ENCODE measurements at regions not wholly inside any gene's neighbourhood (a gene's known extent, or its start where the extent isn't known, plus 50 kb on each side); places are given as distances from the start of the nearest gene placed in this dataset.

DNA sequence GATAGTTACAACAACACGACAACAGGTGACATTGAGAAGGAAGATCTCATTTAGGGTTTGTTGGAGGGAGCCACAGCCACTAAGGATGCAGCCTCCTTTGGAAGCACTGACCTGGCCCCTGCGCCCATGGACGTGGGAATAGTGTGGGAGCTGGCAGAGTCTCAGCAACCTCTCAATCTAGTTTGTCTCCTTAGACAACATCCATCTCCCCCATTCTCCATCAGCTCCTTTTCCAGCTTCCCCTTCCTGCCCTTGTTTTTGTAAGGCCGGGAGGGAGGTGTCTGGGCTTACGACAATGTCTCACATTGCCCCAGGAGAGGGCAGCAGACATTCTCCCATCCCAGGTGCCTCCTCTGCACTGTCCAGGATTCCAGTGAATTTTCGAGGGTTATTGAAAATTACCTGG lies 170.2 kb upstream of the PZP start:
- TF ChIP-seq, protein P1, sequence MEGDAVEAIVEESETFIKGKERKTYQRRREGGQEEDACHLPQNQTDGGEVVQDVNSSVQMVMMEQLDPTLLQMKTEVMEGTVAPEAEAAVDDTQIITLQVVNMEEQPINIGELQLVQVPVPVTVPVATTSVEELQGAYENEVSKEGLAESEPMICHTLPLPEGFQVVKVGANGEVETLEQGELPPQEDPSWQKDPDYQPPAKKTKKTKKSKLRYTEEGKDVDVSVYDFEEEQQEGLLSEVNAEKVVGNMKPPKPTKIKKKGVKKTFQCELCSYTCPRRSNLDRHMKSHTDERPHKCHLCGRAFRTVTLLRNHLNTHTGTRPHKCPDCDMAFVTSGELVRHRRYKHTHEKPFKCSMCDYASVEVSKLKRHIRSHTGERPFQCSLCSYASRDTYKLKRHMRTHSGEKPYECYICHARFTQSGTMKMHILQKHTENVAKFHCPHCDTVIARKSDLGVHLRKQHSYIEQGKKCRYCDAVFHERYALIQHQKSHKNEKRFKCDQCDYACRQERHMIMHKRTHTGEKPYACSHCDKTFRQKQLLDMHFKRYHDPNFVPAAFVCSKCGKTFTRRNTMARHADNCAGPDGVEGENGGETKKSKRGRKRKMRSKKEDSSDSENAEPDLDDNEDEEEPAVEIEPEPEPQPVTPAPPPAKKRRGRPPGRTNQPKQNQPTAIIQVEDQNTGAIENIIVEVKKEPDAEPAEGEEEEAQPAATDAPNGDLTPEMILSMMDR (IDR thresholded peaks at IDR 0.05; ENCODE audit: low read depth, low read length), result peak; percentile 22
- H3K4me3 ChIP-seq (ENCODE audit: low read depth, low read length), result no peak overlapping the region
- ChIA-PET POLR2A (no interaction called here), CTCF (interaction anchor here (1.5 kb wide), 1 partner anchor 91 kb away, joined by 5 read pairs; no protein-coding TSS in a partner anchor)
- no peaks in the 10 kb centered on the region for H3K9me3 ChIP-seq (ENCODE audit: control insufficient read depth, insufficient read depth, low read length)
- peaks cover 8% of the 10 kb centered on the region for H3K27me3 ChIP-seq (ENCODE audit: control insufficient read depth, insufficient read depth, low read length)
- DNase-seq (ENCODE audit: low read depth, low spot score), result no peak
- no peak overlapping the region for H3K27ac ChIP-seq (ENCODE audit: low read depth, low read length)

DNA sequence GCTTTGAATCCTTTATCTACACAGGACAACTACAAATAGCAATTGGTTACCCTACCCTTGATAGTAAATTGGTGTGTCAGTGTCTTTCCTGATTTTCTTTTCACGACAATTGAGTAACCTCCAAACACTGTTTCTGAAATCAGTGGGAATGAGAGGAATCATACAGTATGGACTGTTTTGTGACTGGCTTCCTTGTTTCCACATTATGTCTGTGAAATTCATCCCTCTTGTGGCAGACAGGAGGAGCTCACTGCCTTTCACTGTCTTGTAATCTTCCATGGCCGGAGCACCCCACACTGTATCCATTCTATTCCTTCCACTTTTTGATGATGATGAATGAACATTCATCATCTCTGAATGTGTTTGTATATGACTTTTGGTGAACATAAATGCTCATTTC lies 164.0 kb upstream of the PZP start:
- H3K9me3 ChIP-seq (ENCODE audit: control insufficient read depth, insufficient read depth, low read length), result no peaks in the 10 kb centered on the region
- H3K4me3 ChIP-seq (ENCODE audit: low read depth, low read length), result no peak overlapping the region
- ChIA-PET POLR2A (no interaction called here), CTCF (interaction anchor here (0.7 to 1.5 kb wide), 5 partner anchors 41 to 252 kb away, joined by 3 to 6 read pairs (median 4); no protein-coding TSS in a partner anchor)
- peaks cover 6% of the 10 kb centered on the region for H3K27me3 ChIP-seq (ENCODE audit: control insufficient read depth, insufficient read depth, low read length)
- TF ChIP-seq, protein P1 (IDR thresholded peaks at IDR 0.05; ENCODE audit: low read depth, low read length), result peak; percentile 48
- H3K27ac ChIP-seq (ENCODE audit: low read depth, low read length), result no peak overlapping the region
- no peak for DNase-seq (ENCODE audit: low read depth, low spot score)

DNA sequence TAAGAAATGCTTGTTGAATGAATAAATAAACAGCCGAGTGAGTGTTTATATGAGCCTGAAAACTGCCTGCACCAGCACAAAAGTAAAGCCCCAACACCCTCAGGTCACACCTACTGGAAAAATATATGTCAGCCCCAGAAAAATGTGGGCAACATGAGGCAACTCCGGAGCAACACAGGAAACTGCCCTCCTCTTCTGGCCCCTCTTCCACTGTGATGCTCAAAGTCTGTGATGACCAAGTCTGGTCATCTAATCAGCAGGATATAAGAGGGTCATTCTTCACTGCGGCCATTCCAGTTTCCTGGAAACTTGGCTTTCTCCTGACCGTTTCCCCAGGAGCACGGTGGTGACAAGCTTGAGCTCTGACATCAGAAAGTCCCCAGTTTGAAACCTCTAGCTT lies 159.6 kb upstream of the PZP start:
- Histone ChIP-seq H3K27ac (ENCODE audit: low read depth, low read length) (no peak overlapping the region), H3K4me3 (ENCODE audit: low read depth, low read length) (no peak overlapping the region), H3K27me3 (ENCODE audit: control insufficient read depth, insufficient read depth, low read length) (peaks cover 8% of the 10 kb centered on the region), H3K9me3 (ENCODE audit: control insufficient read depth, insufficient read depth, low read length) (no peaks in the 10 kb centered on the region)
- CTCF ChIA-PET, result interaction anchor here (0.6 to 2.6 kb wide), 3 partner anchors 35 to 632 kb away, joined by 3 to 7 read pairs (median 3); no protein-coding TSS in a partner anchor
- POLR2A ChIA-PET, result no interaction called here
- DNase-seq (ENCODE audit: low read depth, low spot score), result no peak
- TF ChIP-seq, protein P1 (IDR thresholded peaks at IDR 0.05; ENCODE audit: low read depth, low read length), result no peak

DNA sequence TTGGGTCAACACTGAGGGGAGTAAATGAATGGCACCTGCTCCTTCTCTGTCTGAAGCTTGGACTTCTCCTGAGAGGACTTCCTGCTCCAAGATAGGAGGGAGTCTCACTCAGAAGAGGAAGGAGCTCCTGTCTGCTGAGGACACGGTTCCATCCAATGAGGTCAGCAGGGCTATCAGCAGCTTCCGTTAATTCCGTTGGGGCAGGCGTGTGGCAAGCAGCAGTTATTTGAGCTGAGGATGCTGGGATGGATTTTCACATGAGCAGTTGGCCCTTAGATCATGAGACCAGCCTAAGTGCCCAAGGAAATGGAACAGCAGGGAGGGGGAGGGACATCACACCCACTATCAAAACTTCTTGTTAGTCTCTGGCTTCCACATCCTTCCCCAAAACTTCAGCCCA lies 159.0 kb upstream of the PZP start:
- H3K27ac ChIP-seq (ENCODE audit: low read depth, low read length), result no peak overlapping the region
- H3K4me3 ChIP-seq (ENCODE audit: low read depth, low read length), result no peak overlapping the region
- DNase-seq (ENCODE audit: low read depth, low spot score), result no peak
- no peaks in the 10 kb centered on the region for H3K9me3 ChIP-seq (ENCODE audit: control insufficient read depth, insufficient read depth, low read length)
- POLR2A ChIA-PET, result no interaction called here
- TF ChIP-seq, protein P1 (IDR thresholded peaks at IDR 0.05; ENCODE audit: low read depth, low read length), result no peak
- CTCF ChIA-PET, result interaction anchor here (0.6 to 1.0 kb wide), 3 partner anchors 37 to 341 kb away, joined by 3 to 9 read pairs (median 3); no protein-coding TSS in a partner anchor
- peaks cover 9% of the 10 kb centered on the region for H3K27me3 ChIP-seq (ENCODE audit: control insufficient read depth, insufficient read depth, low read length)

DNA sequence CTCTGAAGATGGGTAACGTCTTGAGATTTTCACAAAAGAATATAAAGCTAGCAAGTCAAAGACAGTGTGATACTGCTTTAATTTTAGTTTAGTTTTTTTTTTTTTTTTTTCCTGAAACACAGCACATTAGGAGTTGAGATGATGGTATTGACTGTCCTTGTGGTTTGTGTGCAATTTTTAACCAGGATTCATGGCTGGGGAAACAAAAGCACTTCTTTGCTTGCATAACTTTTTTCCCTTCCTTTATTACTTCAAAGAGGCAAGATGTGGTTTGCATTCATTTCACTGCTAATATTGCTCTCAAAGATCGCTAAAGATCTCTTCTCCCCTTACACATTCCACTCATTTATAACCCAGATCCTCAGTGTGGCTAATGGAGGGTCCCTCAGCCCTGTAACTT lies 157.1 kb upstream of the PZP start:
- ChIA-PET CTCF (interaction anchor here (1.4 to 1.7 kb wide), 2 partner anchors 12 to 343 kb away, joined by 3 to 4 read pairs; no protein-coding TSS in a partner anchor), POLR2A (no interaction called here)
- TF ChIP-seq, protein P1 (IDR thresholded peaks at IDR 0.05; ENCODE audit: low read depth, low read length), result no peak
- no peak for DNase-seq (ENCODE audit: low read depth, low spot score)
- Histone ChIP-seq H3K9me3 (ENCODE audit: control insufficient read depth, insufficient read depth, low read length) (no peaks in the 10 kb centered on the region), H3K27me3 (ENCODE audit: control insufficient read depth, insufficient read depth, low read length) (peaks cover 14% of the 10 kb centered on the region), H3K27ac (ENCODE audit: low read depth, low read length) (no peak overlapping the region), H3K4me3 (ENCODE audit: low read depth, low read length) (no peak overlapping the region)
